HG02938 (cell line): ENCODE measurements at regions not wholly inside any gene's neighbourhood (a gene's known extent, or its start where the extent isn't known, plus 50 kb on each side); places are given as distances from the start of the nearest gene placed in this dataset.

ENCODE experiments used
- ATAC-seq: cut with Tn5 transposase; IDR thresholded peaks from one replicate; pipeline ENCODE4 v1.9.1; 2021; ENCODE audit warnings: mild to moderate bottlenecking, moderate library complexity; ENCODE audit not compliant: unreplicated experiment

DNA sequence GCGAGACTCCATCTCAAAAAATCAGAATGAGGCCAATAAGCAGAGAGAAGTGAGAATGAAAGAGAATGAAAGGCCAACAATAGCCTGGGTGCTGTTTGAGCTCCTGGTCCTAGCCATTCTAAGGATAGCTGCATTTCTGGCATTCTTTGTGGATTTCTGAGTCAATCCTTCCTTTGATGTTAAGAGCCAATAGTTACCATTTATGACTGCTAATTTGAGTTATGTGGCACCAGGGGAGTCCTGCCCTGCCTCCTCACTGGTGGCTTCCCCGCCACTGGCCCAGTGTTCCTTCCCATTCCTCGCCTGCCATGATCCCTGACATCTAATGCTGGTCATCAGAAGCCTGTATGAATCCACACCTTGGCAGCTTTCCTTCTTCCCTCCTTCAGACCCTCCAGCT is 991.2 kb downstream of the UQCRFS1 start:
- ATAC-seq, result no peak

DNA sequence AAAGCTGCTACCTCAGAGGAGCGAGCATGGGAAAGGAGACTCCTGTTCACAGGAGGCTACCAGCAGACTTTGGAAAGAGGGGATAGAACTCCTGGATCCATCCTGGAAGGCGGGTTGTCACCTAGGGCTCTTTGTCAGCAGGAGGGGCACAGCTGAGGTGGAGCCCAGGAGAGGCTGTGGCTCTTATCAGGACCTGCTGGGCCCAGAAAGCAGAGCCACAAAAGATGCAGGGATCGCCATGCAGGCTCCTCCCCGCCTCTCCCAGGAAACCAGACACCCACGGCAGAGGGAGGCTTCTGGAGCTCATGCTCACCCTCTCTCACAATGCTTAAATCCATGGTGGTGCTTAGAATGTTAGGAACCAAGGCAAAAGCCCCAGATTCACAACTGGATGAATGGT is 994.2 kb downstream of the UQCRFS1 start:
- ATAC-seq, result no peak

DNA sequence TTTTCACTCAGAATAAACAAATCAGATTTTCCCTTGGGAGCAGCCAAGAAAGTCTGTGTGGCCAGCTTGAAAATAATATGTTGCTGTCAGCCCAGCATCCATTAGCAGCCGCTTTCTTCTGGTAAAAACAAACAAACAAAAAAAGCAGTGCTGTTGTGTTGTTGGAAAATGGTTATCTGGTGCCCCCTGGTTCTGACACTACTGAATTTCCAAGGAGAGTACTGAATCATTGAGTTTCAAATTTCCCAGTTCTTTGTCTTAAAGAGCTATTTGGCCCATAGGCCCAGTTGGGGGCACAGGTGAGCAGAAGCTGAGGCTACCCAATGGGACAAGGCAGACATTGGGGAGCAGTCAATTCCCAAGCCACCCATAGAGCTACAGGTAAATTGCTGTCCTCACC is 995.9 kb downstream of the UQCRFS1 start:
- ATAC-seq, result no peak

DNA sequence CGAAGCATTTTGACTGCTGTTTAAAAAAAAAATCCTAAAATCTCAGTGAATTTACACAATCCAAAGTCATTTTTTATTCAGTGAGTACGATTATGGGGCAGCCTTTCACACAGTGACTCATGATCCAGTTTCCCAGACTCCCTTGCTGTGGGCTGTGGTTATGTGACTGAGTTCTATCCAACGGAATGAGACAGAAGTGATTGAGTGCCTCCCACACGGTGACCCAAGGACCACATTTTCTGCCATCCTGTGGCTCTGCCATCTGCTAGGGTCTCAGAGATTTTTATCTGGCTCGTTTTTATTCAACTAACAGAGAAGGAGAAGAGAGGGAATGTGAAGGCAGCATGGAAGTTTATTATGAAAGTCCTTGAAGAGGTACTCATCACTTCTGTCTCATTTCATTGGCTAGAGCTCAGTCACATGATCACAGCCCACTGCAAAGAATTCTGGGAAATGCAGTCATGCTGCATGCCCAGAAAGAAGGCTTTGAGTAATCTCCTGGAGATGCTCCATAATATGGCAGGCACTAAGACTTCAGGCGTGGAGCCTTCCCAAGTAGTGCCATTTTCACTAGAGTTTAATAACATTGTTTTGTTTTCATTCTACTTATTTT is 999.4 kb downstream of the UQCRFS1 start:
- no peak for ATAC-seq

DNA sequence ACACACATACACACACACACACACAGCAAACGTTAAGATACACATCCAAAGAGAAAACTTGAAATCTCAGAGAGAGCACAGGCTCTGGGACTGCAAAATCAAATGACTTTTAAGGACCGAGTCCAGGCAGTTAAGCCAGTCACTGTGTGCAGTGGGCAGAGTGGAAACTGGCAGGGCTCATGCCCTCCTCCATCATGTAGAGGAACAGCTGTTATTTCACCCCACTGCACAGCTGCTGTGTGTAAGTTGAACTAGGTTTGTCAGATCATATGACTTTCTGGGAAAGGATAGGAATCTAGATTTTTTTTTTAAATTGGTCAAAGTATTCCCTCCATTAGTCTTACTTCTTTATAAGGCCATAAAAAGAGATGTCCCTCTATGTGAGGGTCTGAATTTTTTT is 1002.1 kb downstream of the UQCRFS1 start:
- ATAC-seq, result no peak

- no peak for ATAC-seq
Observed at GRCh38 chr19:28208745-28209144, 1004.2 kb downstream of the UQCRFS1 start.

DNA sequence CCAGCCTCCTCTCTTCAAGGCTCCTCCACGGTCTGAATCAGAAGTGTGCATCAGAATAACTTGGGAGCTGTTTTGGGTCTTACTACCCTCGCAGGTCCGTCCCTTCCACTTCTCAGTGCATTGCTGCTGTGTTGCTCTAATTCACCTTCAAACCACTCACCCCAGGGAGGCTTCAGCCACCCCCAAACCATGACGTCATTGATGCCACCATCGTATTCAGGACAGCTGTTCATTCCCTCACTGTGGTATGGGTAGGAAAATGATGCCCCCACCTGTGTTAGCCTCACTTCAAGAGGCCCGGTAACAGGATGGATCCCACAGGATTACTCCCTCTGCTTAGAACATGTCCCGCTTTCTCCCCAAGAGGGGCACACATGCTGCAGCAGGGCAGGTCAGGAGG is 1005.7 kb downstream of the UQCRFS1 start:
- no peak for ATAC-seq

DNA sequence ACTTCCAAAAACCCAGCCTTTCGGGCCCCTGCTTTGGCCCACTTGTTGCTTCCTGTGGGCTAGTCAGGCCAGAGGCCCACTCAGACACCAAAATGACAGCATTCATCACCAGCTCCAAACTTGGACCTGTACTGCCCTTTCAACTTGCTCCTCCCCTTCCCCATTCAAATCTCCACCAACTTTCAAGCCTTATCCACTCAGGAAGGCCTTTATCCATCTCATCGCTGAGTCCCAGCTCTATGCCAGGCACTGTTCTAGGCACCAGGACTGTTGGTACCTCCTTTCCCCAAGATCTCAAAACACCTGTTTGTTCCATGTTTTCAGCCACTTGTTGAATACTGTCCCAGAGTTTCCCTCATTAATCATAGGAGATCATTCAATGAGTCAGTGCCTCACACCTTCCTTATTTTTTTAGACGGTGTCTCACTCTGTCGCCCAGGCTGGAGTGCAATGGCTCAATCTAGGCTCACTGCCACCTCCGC is 1011.4 kb downstream of the UQCRFS1 start:
- no peak for ATAC-seq

DNA sequence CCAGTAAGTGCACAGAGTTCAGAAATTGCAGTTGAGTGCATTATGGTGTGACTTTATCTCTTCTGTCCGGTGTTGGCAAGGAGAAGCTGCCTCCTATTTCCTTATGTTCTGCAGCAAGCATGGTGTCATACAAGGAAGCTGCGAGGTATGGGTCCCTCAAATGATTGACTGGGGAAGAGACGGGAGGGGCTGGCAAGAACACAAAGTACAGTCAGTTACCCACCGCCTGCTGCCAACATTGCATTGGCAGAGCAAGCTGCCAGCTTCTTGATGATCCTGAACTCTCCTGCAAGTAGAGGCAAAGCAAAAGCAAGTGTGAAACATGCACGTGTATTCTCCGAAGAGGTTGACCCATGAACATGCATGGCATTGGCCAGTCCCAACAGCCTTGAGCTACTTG is 1013.6 kb downstream of the UQCRFS1 start:
- ATAC-seq, result no peak

- ATAC-seq, result no peak
Observed at GRCh38 chr19:28196961-28197360, 1016.0 kb downstream of the UQCRFS1 start.

DNA sequence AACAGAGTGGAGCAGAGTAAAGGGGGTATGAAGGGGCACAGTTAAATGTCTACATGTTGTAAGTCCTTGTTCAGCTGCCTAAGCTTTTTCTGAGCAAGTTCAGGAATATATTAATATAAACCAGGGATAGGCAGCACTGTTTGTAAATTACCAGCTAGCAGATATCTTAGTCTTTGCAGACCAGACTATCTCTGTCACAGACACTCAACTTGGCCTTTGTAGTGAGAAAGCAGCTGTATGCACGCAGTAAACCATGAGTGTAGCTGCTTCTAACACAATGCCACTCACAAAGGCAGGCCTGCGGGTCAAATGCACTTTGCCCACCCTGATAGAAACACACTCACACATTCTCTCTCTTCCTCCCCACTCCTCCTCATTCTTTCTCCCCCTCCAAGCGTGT is 1016.9 kb downstream of the UQCRFS1 start:
- ATAC-seq, result no peak

DNA sequence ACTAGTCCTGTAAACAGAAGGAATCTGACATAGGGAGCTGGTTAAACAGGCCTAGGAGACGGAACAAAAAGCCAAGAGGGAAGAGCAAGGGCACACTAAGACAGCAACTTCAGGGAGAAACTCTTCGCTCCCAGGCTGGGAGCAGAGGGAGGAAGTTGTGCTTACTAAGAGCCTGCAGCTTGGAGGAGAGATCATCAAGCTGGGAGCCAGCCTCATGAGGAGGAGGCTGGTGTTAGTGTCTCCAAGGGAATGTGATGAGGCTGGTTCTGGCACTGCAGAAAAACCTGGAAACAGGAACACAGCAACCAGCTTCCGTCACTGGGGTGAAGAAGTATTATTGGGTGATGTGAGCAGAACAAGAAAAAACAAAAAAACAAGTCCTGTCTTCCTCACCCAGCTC is 1027.3 kb downstream of the UQCRFS1 start:
- no peak for ATAC-seq

DNA sequence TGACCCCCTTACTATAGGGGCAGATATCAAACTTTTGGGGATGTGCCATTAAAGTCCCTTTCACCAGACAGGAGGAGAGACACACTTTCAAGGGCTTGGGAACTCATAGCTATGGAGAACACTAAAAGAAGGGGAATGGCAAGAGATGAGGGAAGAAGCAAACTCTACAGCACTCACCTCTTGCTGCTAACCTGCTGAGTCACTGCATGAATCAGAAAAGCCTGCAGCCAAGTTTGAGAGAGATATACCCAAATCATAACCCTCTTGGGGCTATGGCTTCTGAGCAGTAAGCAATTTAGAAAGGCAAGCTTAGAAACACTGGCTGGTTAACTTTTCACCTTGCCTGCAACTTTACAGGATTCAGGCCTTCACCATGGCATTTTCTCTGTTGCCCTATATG is 1028.0 kb downstream of the UQCRFS1 start:
- no peak for ATAC-seq

DNA sequence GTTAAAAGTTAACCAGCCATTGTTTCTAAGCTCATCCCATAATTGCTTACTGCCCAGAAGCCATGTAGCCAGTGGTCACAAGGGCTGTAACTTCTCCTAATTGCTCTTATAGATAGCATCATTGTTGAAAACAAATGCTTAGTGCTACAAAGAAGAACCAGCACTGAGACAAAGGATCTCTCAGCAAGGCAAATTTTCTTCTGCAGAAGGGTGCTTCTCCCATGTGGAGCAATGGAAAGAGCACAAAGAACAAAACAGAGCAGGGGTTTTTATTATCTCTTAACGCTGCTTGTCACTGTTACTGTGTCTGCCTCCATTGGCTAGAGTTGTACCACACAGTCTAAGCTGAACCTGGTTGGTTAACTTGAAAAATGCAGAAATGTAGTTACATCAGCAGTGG is 1036.8 kb downstream of the UQCRFS1 start:
- ATAC-seq, result no peak

DNA sequence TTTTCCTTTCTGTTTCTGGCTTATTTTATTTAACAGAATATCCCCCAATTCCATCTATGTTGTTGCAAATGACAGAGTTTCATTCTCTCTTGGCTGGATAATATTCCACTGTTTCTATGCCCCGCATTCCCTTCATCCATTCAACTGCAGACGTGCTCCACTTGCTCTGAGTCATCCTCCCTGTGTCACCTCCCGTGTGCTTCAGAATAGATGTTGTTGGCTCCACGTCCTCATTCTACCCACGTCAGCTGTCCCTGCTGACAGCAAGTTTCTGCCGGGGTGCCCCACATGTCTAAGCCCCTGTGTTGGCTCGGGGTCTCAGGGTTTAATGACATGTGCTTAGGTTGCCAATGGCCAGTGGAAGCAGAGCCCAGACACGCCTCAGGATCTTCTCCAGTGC is 1041.0 kb downstream of the UQCRFS1 start:
- no peak for ATAC-seq

- ATAC-seq, result no peak
Observed at GRCh38 chr19:28170066-28170465, 1042.9 kb downstream of the UQCRFS1 start.

GRCh38 chr19:28169168-28169887 is 1043.6 kb downstream of the UQCRFS1 start:
- ATAC-seq, result no peak

DNA sequence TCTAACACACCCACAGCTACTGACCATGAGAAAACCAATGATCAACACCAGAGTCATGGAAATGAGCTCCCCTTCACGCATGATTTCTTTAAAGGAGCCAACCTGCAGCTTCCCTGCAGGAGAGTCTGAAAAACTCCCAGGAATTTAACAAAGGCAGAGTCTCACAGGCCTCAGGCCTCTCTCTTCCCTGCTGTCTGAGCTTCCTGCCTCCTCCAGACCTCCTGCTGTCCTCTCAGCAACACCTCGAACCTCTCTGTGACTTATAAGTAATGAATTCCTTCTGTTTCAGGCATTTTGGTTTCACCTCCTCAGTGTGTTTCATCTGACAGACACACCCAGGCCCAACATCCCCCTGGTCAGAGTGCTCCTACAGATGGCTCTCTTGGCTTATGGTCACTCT is 1044.4 kb downstream of the UQCRFS1 start:
- no peak for ATAC-seq

GRCh38 chr19:28166025-28166424 is 1046.9 kb downstream of the UQCRFS1 start:
- no peak for ATAC-seq

- ATAC-seq, result no peak
Observed at GRCh38 chr19:28164214-28164613, 1048.7 kb downstream of the UQCRFS1 start.

DNA sequence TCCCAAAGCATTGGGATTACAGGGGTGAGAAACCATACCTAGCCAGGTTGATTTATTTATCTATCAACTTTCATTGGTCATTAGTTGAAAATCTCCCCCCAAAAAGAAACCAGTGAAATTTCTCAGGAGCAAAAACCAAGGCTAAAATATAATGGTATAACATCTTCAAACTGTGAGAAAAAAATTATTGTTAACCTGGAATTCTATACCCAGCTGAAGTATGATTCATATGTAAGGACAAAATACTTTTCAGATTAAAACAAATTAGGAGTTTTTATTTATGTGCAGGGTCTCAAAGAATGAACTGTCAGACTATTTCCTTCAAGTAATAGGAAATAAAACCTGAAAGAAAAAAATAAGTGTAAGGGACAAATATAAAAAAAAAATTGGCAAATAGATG is 1053.9 kb downstream of the UQCRFS1 start:
- ATAC-seq, result no peak

GRCh38 chr19:28155265-28155664 is 1057.7 kb downstream of the UQCRFS1 start:
- no peak for ATAC-seq

GRCh38 chr19:28154077-28154476 is 1058.9 kb downstream of the UQCRFS1 start:
- ATAC-seq, result no peak
